CD4-positive, alpha-beta memory T cell (primary cell): ENCODE measurements at regions not wholly inside any gene's neighbourhood (a gene's known extent, or its start where the extent isn't known, plus 50 kb on each side); places are given as distances from the start of the nearest gene placed in this dataset.

Source experiments
- CTCF ChIA-PET: fragments of 350-600 bp; sonication (Branson Sonifier 250); formaldehyde crosslinking; loops from one replicate; lab custom pipeline; 2021; ENCODE audit warnings: inconsistent platforms; ENCODE audit not compliant: partially characterized antibody; lab: Charles Lee
- POLR2A ChIA-PET: fragments of 350-600 bp; sonication (Branson Sonifier 250); formaldehyde crosslinking; loops from one replicate; lab custom pipeline; 2021; ENCODE audit not compliant: partially characterized antibody; lab: Charles Lee
- DNase-seq, 5 donors: peaks; one replicate each; pipeline versions ENCODE4 v3.0.0 to v3.0.0-alpha.2; 2020 to 2022; ENCODE audit warnings: mixed read lengths in 1 of 5
- H3K27ac ChIP-seq: one replicate; pipeline ENCODE4 v1.7.0; 2013; ENCODE audit warnings: low read depth, low read length
- H3K27me3 ChIP-seq: 2 replicates; pipeline ENCODE4 v1.7.0; 2013; ENCODE audit warnings: mild to moderate bottlenecking, low read length, moderate library complexity; ENCODE audit not compliant: insufficient read depth
- H3K36me3 ChIP-seq: 2 replicates; pipeline ENCODE4 v1.7.0; 2013; ENCODE audit warnings: mild to moderate bottlenecking, low read length, moderate library complexity; ENCODE audit not compliant: insufficient read depth
- H3K4me1 ChIP-seq: 2 replicates; pipeline ENCODE4 v1.7.0; 2013; ENCODE audit warnings: mild to moderate bottlenecking, low read length, moderate library complexity; ENCODE audit not compliant: insufficient read depth
- H3K4me3 ChIP-seq, 2 donors: one replicate each; pipeline ENCODE4 v1.7.0; 2013; ENCODE audit warnings: low read length in 2 of 2, mild to moderate bottlenecking in 1 of 2
- H3K9me3 ChIP-seq, 2 donors: one replicate each; pipeline ENCODE4 v1.7.0; 2013; ENCODE audit warnings: low read length in 2 of 2, control low read depth in 1 of 2; ENCODE audit not compliant: control insufficient read depth in 1 of 2
- H3K27ac Mint-ChIP-seq, 7 donors: one replicate each; pipeline ENCODE4 v1.8.0; 2020 to 2021; ENCODE audit warnings: mixed read lengths in 7 of 7, mild to moderate bottlenecking in 6 of 7, inconsistent platforms in 3 of 7, moderate library complexity in 3 of 7
- H3K27me3 Mint-ChIP-seq, 2 donors: one replicate each; pipeline ENCODE4 v1.8.0; 2020 to 2021; ENCODE audit warnings: mixed read lengths in 2 of 2
- H3K36me3 Mint-ChIP-seq, 2 donors: one replicate each; pipeline ENCODE4 v1.8.0; 2020 to 2021; ENCODE audit warnings: mixed read lengths in 2 of 2, inconsistent platforms in 1 of 2, mild to moderate bottlenecking in 1 of 2
- H3K4me1 Mint-ChIP-seq, 4 donors: one replicate each; pipeline ENCODE4 v1.8.0; 2020 to 2021; ENCODE audit warnings: mixed read lengths in 4 of 4, mild to moderate bottlenecking in 1 of 4
- H3K4me3 Mint-ChIP-seq, 8 donors: one replicate each; pipeline ENCODE4 v1.8.0; 2020 to 2021; ENCODE audit warnings: mixed read lengths in 8 of 8, mild to moderate bottlenecking in 7 of 8, moderate library complexity in 6 of 8, inconsistent platforms in 3 of 8
- H3K9me3 Mint-ChIP-seq, 8 donors: one replicate each; pipeline ENCODE4 v1.8.0; 2020 to 2021; ENCODE audit warnings: mixed read lengths in 8 of 8, mild to moderate bottlenecking in 5 of 8, inconsistent platforms in 3 of 8, moderate library complexity in 1 of 8
- intact Hi-C: fragments of 100-400 bp; cut with micrococcal nuclease; formaldehyde crosslinking; loops from one replicate; pipeline ENCODE4 v1.15.1; 2023

GRCh38 chr20:60901831-60902230 lies 350.2 kb upstream of the CDH4 start:
- Histone ChIP-seq H3K36me3 (no peaks in the 10 kb centered on the region), H3K4me1 (no peaks in the 10 kb centered on the region), H3K9me3 (no peaks in the 10 kb centered on the region), H3K27ac (no peak overlapping the region), H3K27me3 (no peaks in the 10 kb centered on the region), H3K4me3 (no peak overlapping the region)
- no peaks in the 10 kb centered on the region for H3K36me3 Mint-ChIP-seq
- intact Hi-C loops: no loop called here
- no peaks in the 10 kb centered on the region for H3K4me1 Mint-ChIP-seq
- no peaks in the 10 kb centered on the region for H3K27me3 Mint-ChIP-seq
- POLR2A ChIA-PET: no interaction called here
- H3K4me3 Mint-ChIP-seq: no peak overlapping the region
- DNase-seq: no peak
- no peak overlapping the region for H3K27ac Mint-ChIP-seq
- H3K9me3 Mint-ChIP-seq: peaks cover 0 to 9% (median 5%) of the 10 kb centered on the region in 8 donors
- CTCF ChIA-PET: no interaction called here

DNA sequence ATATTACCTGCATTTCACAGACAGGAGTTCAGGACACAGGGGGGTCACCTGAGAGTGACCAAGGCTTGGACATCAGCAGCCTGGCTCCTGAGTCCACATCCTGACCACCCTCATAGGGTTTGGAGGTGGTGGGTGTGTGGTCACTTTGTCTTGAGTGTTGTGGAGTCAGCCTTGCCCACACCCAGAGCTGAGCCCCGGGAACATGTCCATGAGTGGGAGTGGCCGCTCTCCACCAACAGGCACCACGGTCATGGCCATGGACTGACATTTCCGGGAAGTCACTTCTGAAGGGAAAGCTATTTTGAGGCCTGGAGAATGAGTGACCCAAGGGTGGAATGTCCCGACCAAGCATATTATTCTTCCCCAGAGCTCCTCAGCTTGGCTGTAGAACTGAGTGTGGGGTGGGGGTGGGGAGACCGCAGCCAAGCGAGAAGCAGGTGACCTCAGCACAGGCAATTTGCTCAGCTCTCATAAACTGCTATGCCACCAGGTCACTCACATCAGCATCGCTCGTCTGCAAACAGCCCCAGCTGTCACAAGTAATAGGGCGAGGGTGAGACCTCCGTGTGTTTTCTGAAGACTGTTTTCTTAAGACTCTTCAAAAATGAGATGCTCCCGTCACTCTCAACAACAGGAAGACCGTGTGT lies 348.6 kb upstream of the CDH4 start:
- Histone ChIP-seq H3K4me3 (no peak overlapping the region), H3K36me3 (no peaks in the 10 kb centered on the region), H3K27me3 (no peaks in the 10 kb centered on the region), H3K4me1 (no peaks in the 10 kb centered on the region), H3K9me3 (no peaks in the 10 kb centered on the region), H3K27ac (no peak overlapping the region)
- intact Hi-C loops: no loop called here
- Mint-ChIP-seq H3K27me3 (no peaks in the 10 kb centered on the region), H3K27ac (no peak overlapping the region), H3K4me3 (no peak overlapping the region), H3K9me3 (peaks cover 0 to 9% (median 5%) of the 10 kb centered on the region in 8 donors), H3K4me1 (no peaks in the 10 kb centered on the region), H3K36me3 (no peaks in the 10 kb centered on the region)
- POLR2A ChIA-PET: no interaction called here
- no peak for DNase-seq
- CTCF ChIA-PET: no interaction called here

GRCh38 chr20:60904730-60905129 lies 347.3 kb upstream of the CDH4 start:
- DNase-seq: no peak
- no peaks in the 10 kb centered on the region for H3K4me1 ChIP-seq
- Mint-ChIP-seq H3K36me3 (no peaks in the 10 kb centered on the region), H3K27me3 (no peaks in the 10 kb centered on the region), H3K27ac (no peak overlapping the region), H3K4me3 (no peak overlapping the region), H3K4me1 (no peaks in the 10 kb centered on the region), H3K9me3 (peaks cover 0 to 11% (median 5%) of the 10 kb centered on the region in 8 donors)
- CTCF ChIA-PET: no interaction called here
- no peaks in the 10 kb centered on the region for H3K27me3 ChIP-seq
- no peaks in the 10 kb centered on the region for H3K36me3 ChIP-seq
- H3K27ac ChIP-seq: no peak overlapping the region
- H3K9me3 ChIP-seq: no peaks in the 10 kb centered on the region
- intact Hi-C loops: no loop called here
- POLR2A ChIA-PET: no interaction called here
- H3K4me3 ChIP-seq: no peak overlapping the region

GRCh38 chr20:60905919-60906318 lies 346.1 kb upstream of the CDH4 start:
- Mint-ChIP-seq H3K4me1 (no peaks in the 10 kb centered on the region), H3K27me3 (no peaks in the 10 kb centered on the region), H3K9me3 (peaks cover 0 to 15% (median 5%) of the 10 kb centered on the region in 8 donors), H3K27ac (no peak overlapping the region), H3K36me3 (no peaks in the 10 kb centered on the region), H3K4me3 (no peak overlapping the region)
- no peaks in the 10 kb centered on the region for H3K9me3 ChIP-seq
- intact Hi-C loops: no loop called here
- no peaks in the 10 kb centered on the region for H3K4me1 ChIP-seq
- no peaks in the 10 kb centered on the region for H3K27me3 ChIP-seq
- POLR2A ChIA-PET: no interaction called here
- DNase-seq: no peak
- CTCF ChIA-PET: no interaction called here
- H3K4me3 ChIP-seq: no peak overlapping the region
- no peak overlapping the region for H3K27ac ChIP-seq
- no peaks in the 10 kb centered on the region for H3K36me3 ChIP-seq

- intact Hi-C loops: no loop called here
- Mint-ChIP-seq H3K27me3 (no peaks in the 10 kb centered on the region), H3K4me3 (no peak overlapping the region), H3K4me1 (no peaks in the 10 kb centered on the region), H3K27ac (no peak overlapping the region), H3K36me3 (no peaks in the 10 kb centered on the region), H3K9me3 (peaks cover 0 to 15% (median 4%) of the 10 kb centered on the region in 8 donors)
- ChIA-PET CTCF (no interaction called here), POLR2A (no interaction called here)
- no peaks in the 10 kb centered on the region for H3K36me3 ChIP-seq
- no peaks in the 10 kb centered on the region for H3K9me3 ChIP-seq
- no peak overlapping the region for H3K4me3 ChIP-seq
- no peak overlapping the region for H3K27ac ChIP-seq
- H3K27me3 ChIP-seq: no peaks in the 10 kb centered on the region
- H3K4me1 ChIP-seq: no peaks in the 10 kb centered on the region
- no peak for DNase-seq
Observed at GRCh38 chr20:60906555-60906954, 345.5 kb upstream of the CDH4 start.

DNA sequence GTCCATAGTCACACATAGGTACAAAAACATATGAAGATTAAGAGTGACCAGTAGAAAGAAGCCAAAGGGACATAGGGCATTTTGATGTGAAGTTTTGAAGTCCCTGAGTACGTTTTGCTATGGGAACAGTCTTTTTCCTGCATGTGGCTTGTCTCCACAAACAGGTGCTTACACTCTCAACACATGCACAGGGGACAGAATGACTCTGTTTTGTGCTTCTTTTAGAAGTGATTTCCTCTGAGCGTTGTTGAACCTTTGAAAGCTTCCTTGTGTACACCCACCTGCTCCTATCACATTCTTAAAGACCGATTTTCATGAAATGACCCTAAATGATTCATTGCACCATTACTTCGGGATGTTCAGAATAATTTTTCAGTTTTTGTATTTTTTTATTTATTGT lies 338.8 kb upstream of the CDH4 start:
- Mint-ChIP-seq H3K9me3 (peaks cover 0 to 21% (median 6%) of the 10 kb centered on the region in 8 donors), H3K27ac (no peak overlapping the region), H3K27me3 (no peaks in the 10 kb centered on the region), H3K4me3 (no peak overlapping the region), H3K4me1 (no peaks in the 10 kb centered on the region), H3K36me3 (no peaks in the 10 kb centered on the region)
- ChIA-PET POLR2A (no interaction called here), CTCF (no interaction called here)
- no peak for DNase-seq
- H3K4me3 ChIP-seq: no peak overlapping the region
- no peaks in the 10 kb centered on the region for H3K27me3 ChIP-seq
- no peaks in the 10 kb centered on the region for H3K36me3 ChIP-seq
- H3K27ac ChIP-seq: no peak overlapping the region
- no peaks in the 10 kb centered on the region for H3K4me1 ChIP-seq
- intact Hi-C loops: no loop called here
- no peaks in the 10 kb centered on the region for H3K9me3 ChIP-seq

DNA sequence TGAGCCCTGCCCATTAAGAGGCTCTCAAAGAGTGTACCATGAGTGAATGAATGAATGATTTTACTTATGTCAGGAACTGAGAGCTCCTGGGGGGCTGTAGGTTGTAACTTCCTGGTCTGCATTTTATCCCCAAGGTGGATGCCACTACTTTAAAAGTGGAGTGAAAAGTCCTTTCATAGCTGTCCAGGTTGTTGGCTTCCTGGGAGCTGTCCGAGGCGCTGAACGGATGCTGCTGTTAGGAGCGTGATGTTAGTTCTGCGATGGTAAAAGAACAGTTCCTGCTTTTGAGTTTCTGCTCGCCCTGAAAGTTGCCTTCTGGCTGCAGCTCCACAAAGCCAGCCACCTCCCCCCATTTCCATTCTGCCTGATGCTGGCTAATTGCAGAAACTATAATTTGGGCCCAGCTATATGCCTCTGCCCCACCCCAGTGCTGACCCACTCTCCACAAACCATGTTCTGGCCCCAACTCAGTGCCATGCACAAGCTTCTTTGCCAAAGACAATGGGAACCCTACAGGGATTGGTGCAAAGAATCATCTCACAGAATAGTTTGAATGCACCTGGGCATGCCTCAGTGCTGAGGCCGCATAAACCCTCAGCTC lies 330.9 kb upstream of the CDH4 start:
- ChIA-PET CTCF (interaction anchor here (0.9 to 1.0 kb wide), 2 partner anchors 9 to 14 kb away, joined by 3 read pairs; no protein-coding TSS in a partner anchor), POLR2A (no interaction called here)

More for the DNA sequence above, 330.9 kb upstream of the CDH4 start:
- DNase-seq: no peak
- H3K27ac ChIP-seq: no peak overlapping the region
- Mint-ChIP-seq H3K27ac (no peak overlapping the region), H3K27me3 (peaks cover 0 to 2% of the 10 kb centered on the region in 2 donors), H3K4me1 (no peaks in the 10 kb centered on the region), H3K4me3 (no peak overlapping the region), H3K36me3 (no peaks in the 10 kb centered on the region), H3K9me3 (peaks cover 0 to 8% (median 4%) of the 10 kb centered on the region in 8 donors)
- no peaks in the 10 kb centered on the region for H3K4me1 ChIP-seq
- H3K36me3 ChIP-seq: no peaks in the 10 kb centered on the region
- no peaks in the 10 kb centered on the region for H3K9me3 ChIP-seq
- intact Hi-C loops: no loop called here
- H3K4me3 ChIP-seq: no peak overlapping the region
- H3K27me3 ChIP-seq: no peaks in the 10 kb centered on the region
